ENCODE measurements at regions not wholly inside any gene's neighbourhood (a gene's known extent, or its start where the extent isn't known, plus 50 kb on each side); places are given as distances from the start of the nearest gene placed in this dataset.
"Not testable (repeated sequence)": the region's sequence is repeated elsewhere in the genome, so short reads cannot be mapped to it uniquely, and the experiment has no call there.

GRCh38 chr4:169925678-169926077 lies 100.5 kb downstream of the MFAP3L start:
- no peak overlapping the region for H3K4me3 ChIP-seq (ENCODE audit: low read depth, low read length)
- no peak for DNase-seq (ENCODE audit: low read depth, low spot score)
- no peak overlapping the region for H3K27ac ChIP-seq (ENCODE audit: low read depth, low read length)
- H3K27me3 ChIP-seq (ENCODE audit: control insufficient read depth, insufficient read depth, low read length): no peaks in the 10 kb centered on the region
- CTCF ChIA-PET: no interaction called here
- no peaks in the 10 kb centered on the region for H3K9me3 ChIP-seq (ENCODE audit: control insufficient read depth, insufficient read depth, low read length)
- POLR2A ChIA-PET: no interaction called here
- TF ChIP-seq, protein P1, sequence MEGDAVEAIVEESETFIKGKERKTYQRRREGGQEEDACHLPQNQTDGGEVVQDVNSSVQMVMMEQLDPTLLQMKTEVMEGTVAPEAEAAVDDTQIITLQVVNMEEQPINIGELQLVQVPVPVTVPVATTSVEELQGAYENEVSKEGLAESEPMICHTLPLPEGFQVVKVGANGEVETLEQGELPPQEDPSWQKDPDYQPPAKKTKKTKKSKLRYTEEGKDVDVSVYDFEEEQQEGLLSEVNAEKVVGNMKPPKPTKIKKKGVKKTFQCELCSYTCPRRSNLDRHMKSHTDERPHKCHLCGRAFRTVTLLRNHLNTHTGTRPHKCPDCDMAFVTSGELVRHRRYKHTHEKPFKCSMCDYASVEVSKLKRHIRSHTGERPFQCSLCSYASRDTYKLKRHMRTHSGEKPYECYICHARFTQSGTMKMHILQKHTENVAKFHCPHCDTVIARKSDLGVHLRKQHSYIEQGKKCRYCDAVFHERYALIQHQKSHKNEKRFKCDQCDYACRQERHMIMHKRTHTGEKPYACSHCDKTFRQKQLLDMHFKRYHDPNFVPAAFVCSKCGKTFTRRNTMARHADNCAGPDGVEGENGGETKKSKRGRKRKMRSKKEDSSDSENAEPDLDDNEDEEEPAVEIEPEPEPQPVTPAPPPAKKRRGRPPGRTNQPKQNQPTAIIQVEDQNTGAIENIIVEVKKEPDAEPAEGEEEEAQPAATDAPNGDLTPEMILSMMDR (IDR thresholded peaks at IDR 0.05; ENCODE audit: low read depth, low read length): no peak

DNA sequence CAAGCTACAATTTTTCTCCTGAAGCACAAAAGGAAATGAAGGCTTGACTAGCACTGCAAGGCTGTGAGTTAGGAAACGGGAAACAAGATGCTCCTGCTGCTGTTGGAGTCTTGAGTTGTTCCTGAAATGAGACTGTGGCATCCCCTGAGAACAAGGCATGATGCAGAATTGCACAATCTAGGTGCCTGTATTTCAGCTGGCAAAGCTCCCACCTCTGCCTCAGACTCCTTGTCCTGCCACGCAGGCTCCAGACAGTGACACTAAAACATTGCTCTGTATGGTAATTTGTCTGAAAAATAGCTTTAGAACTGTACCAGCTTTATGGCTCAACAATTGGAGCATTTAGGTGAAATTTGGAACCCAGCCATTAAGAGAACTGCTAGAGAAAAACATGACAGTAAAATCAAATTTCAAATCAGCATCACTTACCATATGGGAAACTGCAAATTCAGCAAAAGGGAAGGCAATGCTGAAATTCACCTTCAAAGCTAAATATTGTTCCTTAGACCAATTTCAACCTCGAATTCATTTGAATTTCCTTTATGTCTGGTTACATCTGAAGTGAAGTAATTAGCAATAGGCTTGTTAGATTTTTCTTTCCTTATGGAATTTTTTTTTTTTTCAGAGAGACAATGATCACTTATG lies 103.4 kb downstream of the MFAP3L start:
- ChIA-PET POLR2A (no interaction called here), CTCF (no interaction called here)
- Histone ChIP-seq H3K9me3 (ENCODE audit: control insufficient read depth, insufficient read depth, low read length) (no peaks in the 10 kb centered on the region), H3K27me3 (ENCODE audit: control insufficient read depth, insufficient read depth, low read length) (no peaks in the 10 kb centered on the region), H3K4me3 (ENCODE audit: low read depth, low read length) (no peak overlapping the region), H3K27ac (ENCODE audit: low read depth, low read length) (no peak overlapping the region)
- no peak for DNase-seq (ENCODE audit: low read depth, low spot score)
- TF ChIP-seq, protein P1 (IDR thresholded peaks at IDR 0.05; ENCODE audit: low read depth, low read length): no peak

DNA sequence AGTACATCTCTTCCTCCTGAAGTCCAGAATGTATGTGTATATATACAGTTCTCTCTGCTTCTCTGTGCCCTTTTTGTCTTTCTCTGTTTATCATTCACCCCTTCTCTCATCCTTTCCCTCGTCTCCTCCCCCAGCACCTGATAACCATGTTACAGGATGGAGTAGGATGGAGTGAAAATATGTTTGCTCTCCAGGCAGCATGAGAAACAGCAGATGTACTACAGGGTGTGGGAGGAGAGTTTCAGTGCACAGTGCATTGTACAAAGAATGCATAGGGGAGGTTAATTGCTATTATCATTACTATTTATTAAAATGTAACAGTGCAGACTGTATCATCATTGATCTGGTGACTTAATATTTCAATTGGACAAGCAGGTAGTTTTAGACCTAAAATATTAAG lies 104.5 kb downstream of the MFAP3L start:
- no peaks in the 10 kb centered on the region for H3K27me3 ChIP-seq (ENCODE audit: control insufficient read depth, insufficient read depth, low read length)
- no peak overlapping the region for H3K4me3 ChIP-seq (ENCODE audit: low read depth, low read length)
- no peak for DNase-seq (ENCODE audit: low read depth, low spot score)
- POLR2A ChIA-PET: no interaction called here
- no peak overlapping the region for H3K27ac ChIP-seq (ENCODE audit: low read depth, low read length)
- TF ChIP-seq, protein P1 (IDR thresholded peaks at IDR 0.05; ENCODE audit: low read depth, low read length): no peak
- H3K9me3 ChIP-seq (ENCODE audit: control insufficient read depth, insufficient read depth, low read length): no peaks in the 10 kb centered on the region
- CTCF ChIA-PET: no interaction called here

GRCh38 chr4:169921237-169921636 lies 105.0 kb downstream of the MFAP3L start:
- no peak overlapping the region for H3K27ac ChIP-seq (ENCODE audit: low read depth, low read length)
- no peaks in the 10 kb centered on the region for H3K9me3 ChIP-seq (ENCODE audit: control insufficient read depth, insufficient read depth, low read length)
- no peak overlapping the region for H3K4me3 ChIP-seq (ENCODE audit: low read depth, low read length)
- DNase-seq (ENCODE audit: low read depth, low spot score): no peak
- ChIA-PET CTCF (no interaction called here), POLR2A (no interaction called here)
- TF ChIP-seq, protein P1 (IDR thresholded peaks at IDR 0.05; ENCODE audit: low read depth, low read length): no peak
- H3K27me3 ChIP-seq (ENCODE audit: control insufficient read depth, insufficient read depth, low read length): no peaks in the 10 kb centered on the region

DNA sequence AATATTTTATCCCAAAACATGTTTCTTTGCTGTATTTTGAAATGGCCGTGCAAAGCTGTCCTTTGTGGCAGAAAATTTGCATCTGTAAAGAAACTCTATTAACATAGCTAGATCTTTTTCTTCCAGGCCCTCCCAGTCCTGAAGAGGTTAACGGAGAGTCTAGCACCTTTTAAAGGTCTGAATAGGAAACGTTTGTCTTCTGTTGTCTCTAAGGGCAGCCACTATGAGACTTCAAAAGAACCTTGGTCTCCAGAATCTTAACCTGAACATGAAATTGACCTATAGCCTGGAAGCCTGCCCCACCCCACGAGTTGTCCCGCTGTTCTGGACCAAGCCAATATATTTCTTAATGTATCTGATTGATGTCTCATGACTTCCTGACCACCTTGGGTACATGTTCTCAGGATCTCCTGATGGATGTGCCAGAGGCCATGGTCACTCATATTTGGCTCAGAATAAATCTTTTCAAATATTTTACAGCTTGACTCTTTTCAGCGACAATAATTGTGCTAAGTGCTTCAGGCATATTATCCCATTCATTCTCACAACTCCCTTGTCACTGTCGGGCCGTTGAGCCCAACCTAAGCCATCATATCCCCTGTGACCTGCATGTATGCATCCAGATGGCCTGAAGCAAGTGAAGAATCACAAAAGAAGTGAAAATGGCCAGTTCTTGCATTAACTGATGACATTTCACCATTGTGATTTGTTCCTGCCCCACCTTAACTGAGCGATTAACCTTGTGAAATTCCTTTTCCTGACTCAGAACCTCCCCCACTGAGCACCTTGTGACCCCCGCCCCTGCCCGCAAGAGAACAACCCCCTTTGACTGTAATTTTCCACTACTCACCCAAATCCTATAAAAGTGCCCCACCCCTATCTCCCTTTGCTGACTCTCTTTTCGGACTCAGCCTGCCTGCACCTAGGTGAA lies 106.7 kb downstream of the MFAP3L start:
- DNase-seq (ENCODE audit: low read depth, low spot score); H3K27ac ChIP-seq (ENCODE audit: low read depth, low read length); H3K9me3 ChIP-seq (ENCODE audit: control insufficient read depth, insufficient read depth, low read length); POLR2A ChIA-PET; CTCF ChIA-PET; H3K4me3 ChIP-seq (ENCODE audit: low read depth, low read length); H3K27me3 ChIP-seq (ENCODE audit: control insufficient read depth, insufficient read depth, low read length): not testable (repeated sequence)
